Glomerular endothelial cell (primary cell): ENCODE measurements at regions not wholly inside any gene's neighbourhood (a gene's known extent, or its start where the extent isn't known, plus 50 kb on each side); places are given as distances from the start of the nearest gene placed in this dataset.

Experiments
- DNase-seq: peaks from one replicate; pipeline ENCODE4 v3.0.0-alpha.2; 2011; ENCODE audit warnings: low read depth, low spot score; ENCODE audit errors: extremely low read depth

DNA sequence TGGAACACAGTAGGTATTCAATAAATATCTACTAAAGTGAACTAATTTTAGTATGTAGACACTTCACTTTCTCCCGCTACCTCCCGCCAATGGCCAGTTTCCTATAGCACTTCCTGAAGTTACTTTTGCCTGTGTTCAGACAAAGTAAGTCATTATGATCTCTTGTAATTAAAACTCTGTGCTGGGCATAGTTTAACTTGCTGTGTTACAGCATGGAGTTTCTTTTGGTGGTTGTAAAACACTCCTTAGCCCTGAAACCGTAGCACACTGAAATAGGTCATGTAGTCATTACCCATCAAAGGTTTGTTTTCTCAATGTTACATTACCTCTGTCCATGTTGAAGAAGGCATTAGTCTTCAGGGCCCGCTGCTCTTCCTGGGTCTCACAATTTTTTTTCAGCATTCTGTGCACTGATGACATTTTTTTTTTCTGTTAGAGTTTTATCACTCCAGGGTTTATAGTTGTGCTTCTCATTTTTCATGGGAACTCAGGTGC, 54.0 kb upstream of the CENPW start:
- no peak for DNase-seq
